ENCODE measurements at regions not wholly inside any gene's neighbourhood (a gene's known extent, or its start where the extent isn't known, plus 50 kb on each side); places are given as distances from the start of the nearest gene placed in this dataset.

DNA sequence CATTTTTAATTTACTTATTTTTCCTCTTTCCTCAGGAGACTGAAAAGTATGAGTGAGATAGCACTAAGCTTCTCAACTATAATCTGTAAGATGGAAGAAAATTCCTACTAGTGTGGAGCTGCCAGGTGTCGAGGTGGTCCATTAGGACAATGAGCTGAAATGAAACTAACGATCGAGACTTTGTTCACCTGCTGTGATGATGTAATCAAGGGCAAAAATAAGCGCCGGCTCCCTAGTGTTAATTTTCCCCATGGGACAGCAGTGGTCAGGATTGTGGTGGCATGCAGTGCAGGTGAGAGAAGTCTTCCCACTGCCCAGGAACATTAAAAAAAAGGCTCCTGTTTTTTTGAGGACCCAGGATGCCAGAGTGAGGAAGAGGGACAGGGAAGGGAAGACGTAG is 859.1 kb upstream of the GCFC2 start:
- no peak for TF ChIP-seq EZH2 (IDR thresholded peaks at IDR 0.05)
- TF ChIP-seq, protein P1, sequence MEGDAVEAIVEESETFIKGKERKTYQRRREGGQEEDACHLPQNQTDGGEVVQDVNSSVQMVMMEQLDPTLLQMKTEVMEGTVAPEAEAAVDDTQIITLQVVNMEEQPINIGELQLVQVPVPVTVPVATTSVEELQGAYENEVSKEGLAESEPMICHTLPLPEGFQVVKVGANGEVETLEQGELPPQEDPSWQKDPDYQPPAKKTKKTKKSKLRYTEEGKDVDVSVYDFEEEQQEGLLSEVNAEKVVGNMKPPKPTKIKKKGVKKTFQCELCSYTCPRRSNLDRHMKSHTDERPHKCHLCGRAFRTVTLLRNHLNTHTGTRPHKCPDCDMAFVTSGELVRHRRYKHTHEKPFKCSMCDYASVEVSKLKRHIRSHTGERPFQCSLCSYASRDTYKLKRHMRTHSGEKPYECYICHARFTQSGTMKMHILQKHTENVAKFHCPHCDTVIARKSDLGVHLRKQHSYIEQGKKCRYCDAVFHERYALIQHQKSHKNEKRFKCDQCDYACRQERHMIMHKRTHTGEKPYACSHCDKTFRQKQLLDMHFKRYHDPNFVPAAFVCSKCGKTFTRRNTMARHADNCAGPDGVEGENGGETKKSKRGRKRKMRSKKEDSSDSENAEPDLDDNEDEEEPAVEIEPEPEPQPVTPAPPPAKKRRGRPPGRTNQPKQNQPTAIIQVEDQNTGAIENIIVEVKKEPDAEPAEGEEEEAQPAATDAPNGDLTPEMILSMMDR (IDR thresholded peaks at IDR 0.05 in 2 of 3, conservative IDR thresholded peaks at IDR 0.05 in 1 of 3; ENCODE audit: borderline replicate concordance in 1 of 3, insufficient read depth in 1 of 3, low read depth in 2 of 3, low read length in 2 of 3), result no peak
- TF ChIP-seq POLR2A (IDR thresholded peaks at IDR 0.05; ENCODE audit: borderline replicate concordance, extremely low read depth, insufficient read depth, insufficient read length), result no peak
- no peak for TF ChIP-seq ZNF274 (IDR thresholded peaks at IDR 0.05; ENCODE audit: low read depth, low read length)
- no peak for TF ChIP-seq YY1 (IDR thresholded peaks at IDR 0.05; ENCODE audit: extremely low read depth, insufficient replicate concordance, low read depth, low read length)
- TF ChIP-seq RAD21 (IDR thresholded peaks at IDR 0.05; ENCODE audit: low read depth), result no peak
- no peak for TF ChIP-seq EZH2phosphoT487 (IDR thresholded peaks at IDR 0.05; ENCODE audit: borderline replicate concordance)
- TF ChIP-seq, protein P2, sequence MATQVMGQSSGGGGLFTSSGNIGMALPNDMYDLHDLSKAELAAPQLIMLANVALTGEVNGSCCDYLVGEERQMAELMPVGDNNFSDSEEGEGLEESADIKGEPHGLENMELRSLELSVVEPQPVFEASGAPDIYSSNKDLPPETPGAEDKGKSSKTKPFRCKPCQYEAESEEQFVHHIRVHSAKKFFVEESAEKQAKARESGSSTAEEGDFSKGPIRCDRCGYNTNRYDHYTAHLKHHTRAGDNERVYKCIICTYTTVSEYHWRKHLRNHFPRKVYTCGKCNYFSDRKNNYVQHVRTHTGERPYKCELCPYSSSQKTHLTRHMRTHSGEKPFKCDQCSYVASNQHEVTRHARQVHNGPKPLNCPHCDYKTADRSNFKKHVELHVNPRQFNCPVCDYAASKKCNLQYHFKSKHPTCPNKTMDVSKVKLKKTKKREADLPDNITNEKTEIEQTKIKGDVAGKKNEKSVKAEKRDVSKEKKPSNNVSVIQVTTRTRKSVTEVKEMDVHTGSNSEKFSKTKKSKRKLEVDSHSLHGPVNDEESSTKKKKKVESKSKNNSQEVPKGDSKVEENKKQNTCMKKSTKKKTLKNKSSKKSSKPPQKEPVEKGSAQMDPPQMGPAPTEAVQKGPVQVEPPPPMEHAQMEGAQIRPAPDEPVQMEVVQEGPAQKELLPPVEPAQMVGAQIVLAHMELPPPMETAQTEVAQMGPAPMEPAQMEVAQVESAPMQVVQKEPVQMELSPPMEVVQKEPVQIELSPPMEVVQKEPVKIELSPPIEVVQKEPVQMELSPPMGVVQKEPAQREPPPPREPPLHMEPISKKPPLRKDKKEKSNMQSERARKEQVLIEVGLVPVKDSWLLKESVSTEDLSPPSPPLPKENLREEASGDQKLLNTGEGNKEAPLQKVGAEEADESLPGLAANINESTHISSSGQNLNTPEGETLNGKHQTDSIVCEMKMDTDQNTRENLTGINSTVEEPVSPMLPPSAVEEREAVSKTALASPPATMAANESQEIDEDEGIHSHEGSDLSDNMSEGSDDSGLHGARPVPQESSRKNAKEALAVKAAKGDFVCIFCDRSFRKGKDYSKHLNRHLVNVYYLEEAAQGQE (IDR thresholded peaks at IDR 0.05; ENCODE audit: low read depth), result no peak
- TF ChIP-seq SP1 (IDR thresholded peaks at IDR 0.05; ENCODE audit: low read depth), result no peak
- no peak for TF ChIP-seq FOSL1 (IDR thresholded peaks at IDR 0.05; ENCODE audit: low read depth)
- TF ChIP-seq, protein P3, sequence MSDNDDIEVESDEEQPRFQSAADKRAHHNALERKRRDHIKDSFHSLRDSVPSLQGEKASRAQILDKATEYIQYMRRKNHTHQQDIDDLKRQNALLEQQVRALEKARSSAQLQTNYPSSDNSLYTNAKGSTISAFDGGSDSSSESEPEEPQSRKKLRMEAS (IDR thresholded peaks at IDR 0.05), result no peak
- no peak for TF ChIP-seq ZBTB33 (IDR thresholded peaks at IDR 0.05; ENCODE audit: extremely low read depth, insufficient replicate concordance, low read length)
- no peak for TF ChIP-seq TCF7L2 (IDR thresholded peaks at IDR 0.05; ENCODE audit: borderline replicate concordance, extremely low read depth, insufficient read depth, insufficient read length)
- TF ChIP-seq JUND (IDR thresholded peaks at IDR 0.05), result no peak
